ENCODE measurements at regions not wholly inside any gene's neighbourhood (a gene's known extent, or its start where the extent isn't known, plus 50 kb on each side); places are given as distances from the start of the nearest gene placed in this dataset.

DNA sequence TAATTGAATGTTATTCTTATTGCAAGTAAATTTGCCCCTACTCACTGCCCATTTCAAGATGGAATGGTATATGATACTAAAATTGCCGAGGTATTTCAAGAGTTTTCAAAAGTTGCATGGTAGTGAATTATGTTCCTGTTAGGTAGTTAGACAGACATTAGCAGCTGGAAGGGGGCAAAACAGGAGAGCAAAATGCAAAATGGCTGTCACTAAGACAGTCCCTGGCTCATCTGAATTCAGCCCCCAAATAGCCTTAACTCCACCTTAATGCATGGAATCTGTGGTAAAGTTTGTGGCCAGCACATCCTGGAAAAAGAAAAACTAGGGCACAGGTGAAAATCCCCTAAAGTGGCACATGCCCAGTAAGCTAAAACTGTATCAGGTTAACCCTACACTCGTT is 894.9 kb downstream of the NXPH1 start:
- TF ChIP-seq MXI1 (conservative IDR thresholded peaks at IDR 0.05; ENCODE audit: poor library complexity, severe bottlenecking) (no peak), EZH2 (IDR thresholded peaks at IDR 0.05; ENCODE audit: borderline replicate concordance, insufficient read depth, low read length, poor library complexity, severe bottlenecking) (no peak), RAD21 (conservative IDR thresholded peaks at IDR 0.05) (no peak), POLR2AphosphoS5 (IDR thresholded peaks at IDR 0.05) (no peak), EP300 (conservative IDR thresholded peaks at IDR 0.05; ENCODE audit: poor library complexity, severe bottlenecking) (no peak)
- TF ChIP-seq, protein P1, sequence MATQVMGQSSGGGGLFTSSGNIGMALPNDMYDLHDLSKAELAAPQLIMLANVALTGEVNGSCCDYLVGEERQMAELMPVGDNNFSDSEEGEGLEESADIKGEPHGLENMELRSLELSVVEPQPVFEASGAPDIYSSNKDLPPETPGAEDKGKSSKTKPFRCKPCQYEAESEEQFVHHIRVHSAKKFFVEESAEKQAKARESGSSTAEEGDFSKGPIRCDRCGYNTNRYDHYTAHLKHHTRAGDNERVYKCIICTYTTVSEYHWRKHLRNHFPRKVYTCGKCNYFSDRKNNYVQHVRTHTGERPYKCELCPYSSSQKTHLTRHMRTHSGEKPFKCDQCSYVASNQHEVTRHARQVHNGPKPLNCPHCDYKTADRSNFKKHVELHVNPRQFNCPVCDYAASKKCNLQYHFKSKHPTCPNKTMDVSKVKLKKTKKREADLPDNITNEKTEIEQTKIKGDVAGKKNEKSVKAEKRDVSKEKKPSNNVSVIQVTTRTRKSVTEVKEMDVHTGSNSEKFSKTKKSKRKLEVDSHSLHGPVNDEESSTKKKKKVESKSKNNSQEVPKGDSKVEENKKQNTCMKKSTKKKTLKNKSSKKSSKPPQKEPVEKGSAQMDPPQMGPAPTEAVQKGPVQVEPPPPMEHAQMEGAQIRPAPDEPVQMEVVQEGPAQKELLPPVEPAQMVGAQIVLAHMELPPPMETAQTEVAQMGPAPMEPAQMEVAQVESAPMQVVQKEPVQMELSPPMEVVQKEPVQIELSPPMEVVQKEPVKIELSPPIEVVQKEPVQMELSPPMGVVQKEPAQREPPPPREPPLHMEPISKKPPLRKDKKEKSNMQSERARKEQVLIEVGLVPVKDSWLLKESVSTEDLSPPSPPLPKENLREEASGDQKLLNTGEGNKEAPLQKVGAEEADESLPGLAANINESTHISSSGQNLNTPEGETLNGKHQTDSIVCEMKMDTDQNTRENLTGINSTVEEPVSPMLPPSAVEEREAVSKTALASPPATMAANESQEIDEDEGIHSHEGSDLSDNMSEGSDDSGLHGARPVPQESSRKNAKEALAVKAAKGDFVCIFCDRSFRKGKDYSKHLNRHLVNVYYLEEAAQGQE (IDR thresholded peaks at IDR 0.05; ENCODE audit: borderline replicate concordance): no peak
- TF ChIP-seq, protein P2, sequence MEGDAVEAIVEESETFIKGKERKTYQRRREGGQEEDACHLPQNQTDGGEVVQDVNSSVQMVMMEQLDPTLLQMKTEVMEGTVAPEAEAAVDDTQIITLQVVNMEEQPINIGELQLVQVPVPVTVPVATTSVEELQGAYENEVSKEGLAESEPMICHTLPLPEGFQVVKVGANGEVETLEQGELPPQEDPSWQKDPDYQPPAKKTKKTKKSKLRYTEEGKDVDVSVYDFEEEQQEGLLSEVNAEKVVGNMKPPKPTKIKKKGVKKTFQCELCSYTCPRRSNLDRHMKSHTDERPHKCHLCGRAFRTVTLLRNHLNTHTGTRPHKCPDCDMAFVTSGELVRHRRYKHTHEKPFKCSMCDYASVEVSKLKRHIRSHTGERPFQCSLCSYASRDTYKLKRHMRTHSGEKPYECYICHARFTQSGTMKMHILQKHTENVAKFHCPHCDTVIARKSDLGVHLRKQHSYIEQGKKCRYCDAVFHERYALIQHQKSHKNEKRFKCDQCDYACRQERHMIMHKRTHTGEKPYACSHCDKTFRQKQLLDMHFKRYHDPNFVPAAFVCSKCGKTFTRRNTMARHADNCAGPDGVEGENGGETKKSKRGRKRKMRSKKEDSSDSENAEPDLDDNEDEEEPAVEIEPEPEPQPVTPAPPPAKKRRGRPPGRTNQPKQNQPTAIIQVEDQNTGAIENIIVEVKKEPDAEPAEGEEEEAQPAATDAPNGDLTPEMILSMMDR (IDR thresholded peaks at IDR 0.05; ENCODE audit: poor library complexity, severe bottlenecking): no peak

All from neural cell (in vitro differentiated cells).